ENCODE measurements at regions not wholly inside any gene's neighbourhood (a gene's known extent, or its start where the extent isn't known, plus 50 kb on each side); places are given as distances from the start of the nearest gene placed in this dataset.

DNA sequence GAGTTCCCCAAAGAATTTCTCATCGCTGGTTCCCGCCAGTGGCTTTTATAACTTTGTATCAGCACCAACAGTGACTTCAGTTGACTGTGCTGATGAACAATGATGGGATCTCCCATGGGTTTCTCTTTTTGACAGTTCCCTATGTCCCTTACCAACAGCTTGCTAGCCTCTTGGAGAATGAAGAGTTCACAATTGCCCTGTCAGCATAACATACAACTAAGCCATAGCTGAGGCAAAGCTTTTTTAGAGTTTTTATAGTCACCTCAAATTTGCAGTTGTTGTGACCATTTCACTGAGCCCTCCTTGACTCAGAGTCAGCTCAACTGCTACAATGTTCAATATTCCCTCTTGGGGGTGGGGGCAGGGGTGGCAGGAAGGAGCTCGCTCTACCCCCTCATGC is 179.8 kb downstream of the TFEC start:
- TF ChIP-seq, protein P1, sequence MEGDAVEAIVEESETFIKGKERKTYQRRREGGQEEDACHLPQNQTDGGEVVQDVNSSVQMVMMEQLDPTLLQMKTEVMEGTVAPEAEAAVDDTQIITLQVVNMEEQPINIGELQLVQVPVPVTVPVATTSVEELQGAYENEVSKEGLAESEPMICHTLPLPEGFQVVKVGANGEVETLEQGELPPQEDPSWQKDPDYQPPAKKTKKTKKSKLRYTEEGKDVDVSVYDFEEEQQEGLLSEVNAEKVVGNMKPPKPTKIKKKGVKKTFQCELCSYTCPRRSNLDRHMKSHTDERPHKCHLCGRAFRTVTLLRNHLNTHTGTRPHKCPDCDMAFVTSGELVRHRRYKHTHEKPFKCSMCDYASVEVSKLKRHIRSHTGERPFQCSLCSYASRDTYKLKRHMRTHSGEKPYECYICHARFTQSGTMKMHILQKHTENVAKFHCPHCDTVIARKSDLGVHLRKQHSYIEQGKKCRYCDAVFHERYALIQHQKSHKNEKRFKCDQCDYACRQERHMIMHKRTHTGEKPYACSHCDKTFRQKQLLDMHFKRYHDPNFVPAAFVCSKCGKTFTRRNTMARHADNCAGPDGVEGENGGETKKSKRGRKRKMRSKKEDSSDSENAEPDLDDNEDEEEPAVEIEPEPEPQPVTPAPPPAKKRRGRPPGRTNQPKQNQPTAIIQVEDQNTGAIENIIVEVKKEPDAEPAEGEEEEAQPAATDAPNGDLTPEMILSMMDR (IDR thresholded peaks at IDR 0.05): no peak
- no peak for TF ChIP-seq POLR2A (IDR thresholded peaks at IDR 0.05)

All from right lobe of liver (tissue), 4 donors.